CD14-positive monocyte (primary cell): ENCODE measurements at regions not wholly inside any gene's neighbourhood (a gene's known extent, or its start where the extent isn't known, plus 50 kb on each side); places are given as distances from the start of the nearest gene placed in this dataset.

ENCODE experiments used
- DNase-seq, 3 donors: peaks; one replicate each; pipeline ENCODE4 v3.0.0-alpha.2; 2011 to 2022
- H2AFZ ChIP-seq: 2 replicates; pipeline ENCODE4 v1.6.0; 2012; ENCODE audit warnings: mild to moderate bottlenecking, low read depth, low read length, inconsistent platforms; ENCODE audit not compliant: insufficient read depth, poor library complexity, severe bottlenecking
- H3K27ac ChIP-seq, 2 donors: 1 replicate in 1 of 2; 2 replicates in 1 of 2; pipeline ENCODE4 v1.5.1; 2012 to 2013; ENCODE audit warnings: low read length in 2 of 2, control low read depth in 1 of 2, inconsistent platforms in 1 of 2, low read depth in 1 of 2, mild to moderate bottlenecking in 1 of 2
- H3K27me3 ChIP-seq, 2 donors: one replicate each; pipeline versions ENCODE4 v1.6.0 to v1.6.1; 2011 to 2013; ENCODE audit warnings: low read length in 2 of 2; ENCODE audit not compliant: control insufficient read depth in 2 of 2, insufficient read depth in 2 of 2
- H3K36me3 ChIP-seq, 2 donors: replicated peaks in 1 of 2; 1 replicate in 1 of 2; 2 replicates in 1 of 2; pipeline versions ENCODE4 v1.5.1 to v1.6.1; 2012 to 2013; ENCODE audit warnings: low read length in 2 of 2, control low read depth in 1 of 2, inconsistent platforms in 1 of 2, mild to moderate bottlenecking in 1 of 2; ENCODE audit not compliant: insufficient read depth in 2 of 2, control insufficient read depth in 1 of 2
- H3K4me1 ChIP-seq, 2 donors: 1 replicate in 1 of 2; 2 replicates in 1 of 2; pipeline versions ENCODE4 v1.5.1 to v1.6.1; 2012 to 2013; ENCODE audit warnings: low read length in 2 of 2, control low read depth in 1 of 2, inconsistent platforms in 1 of 2, mild to moderate bottlenecking in 1 of 2, moderate library complexity in 1 of 2; ENCODE audit not compliant: insufficient read depth in 2 of 2, control insufficient read depth in 1 of 2
- H3K4me2 ChIP-seq: replicated peaks from 2 replicates; pipeline ENCODE3; 2012; ENCODE audit warnings: low read length, moderate library complexity, mild to moderate bottlenecking; ENCODE audit not compliant: poor library complexity, severe bottlenecking; ENCODE audit errors: extremely low read depth
- H3K4me3 ChIP-seq, 3 experiments: fragments of 200-600 bp in 1 of 3; sonication (generic) in 1 of 3; replicated peaks in 1 of 3; 1 replicate in 2 of 3; 2 replicates in 1 of 3; pipeline ENCODE4 v1.5.1; 2011 to 2013; ENCODE audit warnings: low read length in 3 of 3, mild to moderate bottlenecking in 3 of 3, control low read depth in 2 of 3, low read depth in 2 of 3, inconsistent platforms in 1 of 3, moderate library complexity in 1 of 3
- H3K79me2 ChIP-seq: 2 replicates; pipeline ENCODE4 v1.6.0; 2012; ENCODE audit warnings: mild to moderate bottlenecking, control low read depth, inconsistent platforms, low read length, moderate library complexity; ENCODE audit not compliant: insufficient read depth
- H3K9ac ChIP-seq: 2 replicates; pipeline ENCODE4 v1.6.0; 2017; ENCODE audit warnings: low read length, mild to moderate bottlenecking; ENCODE audit not compliant: insufficient read depth, poor library complexity, severe bottlenecking
- H3K9me3 ChIP-seq, 2 donors: replicated peaks in 1 of 2; 1 replicate in 1 of 2; 2 replicates in 1 of 2; pipeline versions ENCODE4 v1.5.1 to v1.6.1; 2012 to 2013; ENCODE audit warnings: low read length in 2 of 2, control low read depth in 1 of 2; ENCODE audit not compliant: control insufficient read depth in 1 of 2, insufficient read depth in 1 of 2
- H4K20me1 ChIP-seq: 2 replicates; pipeline ENCODE4 v1.6.0; 2012; ENCODE audit warnings: mild to moderate bottlenecking, low read length, control low read depth, moderate library complexity; ENCODE audit not compliant: insufficient read depth
- H3K27ac Mint-ChIP-seq, 7 donors: one replicate each; pipeline ENCODE4 v1.8.0; 2020; ENCODE audit warnings: mild to moderate bottlenecking in 7 of 7, mixed read lengths in 7 of 7, moderate library complexity in 6 of 7, inconsistent platforms in 2 of 7
- H3K27me3 Mint-ChIP-seq, 3 donors: one replicate each; pipeline ENCODE4 v1.8.0; 2021 to 2022; ENCODE audit warnings: low read depth in 3 of 3, mild to moderate bottlenecking in 3 of 3, mixed read lengths in 3 of 3, moderate library complexity in 3 of 3, inconsistent platforms in 1 of 3
- H3K36me3 Mint-ChIP-seq, 2 donors: one replicate each; pipeline ENCODE4 v1.8.0; 2020; ENCODE audit warnings: mixed read lengths in 2 of 2, inconsistent platforms in 1 of 2, mild to moderate bottlenecking in 1 of 2
- H3K4me1 Mint-ChIP-seq: one replicate; pipeline ENCODE4 v1.8.0; 2020; ENCODE audit warnings: mild to moderate bottlenecking, mixed read lengths
- H3K4me3 Mint-ChIP-seq, 2 donors: one replicate each; pipeline ENCODE4 v1.8.0; 2020; ENCODE audit warnings: mild to moderate bottlenecking in 2 of 2, mixed read lengths in 2 of 2, moderate library complexity in 1 of 2
- H3K9me3 Mint-ChIP-seq, 7 donors: one replicate each; pipeline ENCODE4 v1.8.0; 2020 to 2022; ENCODE audit warnings: mixed read lengths in 7 of 7, mild to moderate bottlenecking in 6 of 7, moderate library complexity in 6 of 7, inconsistent platforms in 2 of 7
- CTCF ChIP-seq: fragments of 200-600 bp; IDR thresholded peaks from one replicate; pipeline ENCODE4 v1.8.0; 2022; ENCODE audit warnings: antibody characterized with exemption, mild to moderate bottlenecking
- WGBS: methylation state at CpG from one replicate; pipeline ENCODE4 v1.1.5; 2013; ENCODE audit warnings: missing lambda C conversion rate; ENCODE audit not compliant: insufficient coverage; 5-methylcytosine and 5-hydroxymethylcytosine counted together
- intact Hi-C, 2 donors: fragments of 100-400 bp; cut with micrococcal nuclease; formaldehyde crosslinking; loops; one replicate each; pipeline versions ENCODE4 v1.15.0 to v1.15.1; 2023

GRCh38 chr3:169020371-169020770, 643.1 kb downstream of the MECOM start:
- H3K27me3 ChIP-seq = no peaks in the 10 kb centered on the region
- no peaks in the 10 kb centered on the region for H4K20me1 ChIP-seq
- intact Hi-C loops = no loop called here
- Mint-ChIP-seq H3K4me3 (no peak overlapping the region), H3K36me3 (no peaks in the 10 kb centered on the region), H3K9me3 (peaks cover 0 to 2% (median 0%) of the 10 kb centered on the region in 7 donors), H3K4me1 (no peaks in the 10 kb centered on the region), H3K27me3 (no peaks in the 10 kb centered on the region), H3K27ac (no peak overlapping the region)
- DNase-seq = no peak
- TF ChIP-seq CTCF = no peak
- H2AFZ ChIP-seq = no peak overlapping the region
- H3K36me3 ChIP-seq = no peaks in the 10 kb centered on the region
- H3K9me3 ChIP-seq = no peaks in the 10 kb centered on the region
- no peak overlapping the region for H3K9ac ChIP-seq
- 80% methylated on average over 1 of the region's 1 CpG for WGBS
- no peaks in the 10 kb centered on the region for H3K4me1 ChIP-seq
- no peaks in the 10 kb centered on the region for H3K79me2 ChIP-seq
- H3K4me2 ChIP-seq = no peak overlapping the region
- H3K4me3 ChIP-seq = no peak overlapping the region
- H3K27ac ChIP-seq = no peak overlapping the region

- intact Hi-C loops = no loop called here
- TF ChIP-seq CTCF = no peak
- DNase-seq = no peak
Measured at GRCh38 chr3:169009453-169009852, 654.1 kb downstream of the MECOM start.

More at GRCh38 chr3:169009453-169009852, 654.1 kb downstream of the MECOM start:
- no peaks in the 10 kb centered on the region for H3K4me1 Mint-ChIP-seq
- peaks cover 0 to 4% (median 1%) of the 10 kb centered on the region in 3 donors for H3K27me3 Mint-ChIP-seq
- Histone ChIP-seq H3K4me3 (no peak overlapping the region), H3K4me1 (no peaks in the 10 kb centered on the region), H3K9ac (no peak overlapping the region), H2AFZ (no peak overlapping the region), H3K27me3 (no peaks in the 10 kb centered on the region), H3K27ac (no peak overlapping the region), H3K4me2 (no peak overlapping the region), H4K20me1 (no peaks in the 10 kb centered on the region), H3K36me3 (no peaks in the 10 kb centered on the region), H3K9me3 (no peaks in the 10 kb centered on the region), H3K79me2 (no peaks in the 10 kb centered on the region)
- peaks cover 0 to 2% (median 0%) of the 10 kb centered on the region in 7 donors for H3K9me3 Mint-ChIP-seq
- H3K27ac Mint-ChIP-seq = no peak overlapping the region
- no peaks in the 10 kb centered on the region for H3K36me3 Mint-ChIP-seq
- H3K4me3 Mint-ChIP-seq = no peak overlapping the region
